ENCODE measurements at regions not wholly inside any gene's neighbourhood (a gene's known extent, or its start where the extent isn't known, plus 50 kb on each side); places are given as distances from the start of the nearest gene placed in this dataset.

DNA sequence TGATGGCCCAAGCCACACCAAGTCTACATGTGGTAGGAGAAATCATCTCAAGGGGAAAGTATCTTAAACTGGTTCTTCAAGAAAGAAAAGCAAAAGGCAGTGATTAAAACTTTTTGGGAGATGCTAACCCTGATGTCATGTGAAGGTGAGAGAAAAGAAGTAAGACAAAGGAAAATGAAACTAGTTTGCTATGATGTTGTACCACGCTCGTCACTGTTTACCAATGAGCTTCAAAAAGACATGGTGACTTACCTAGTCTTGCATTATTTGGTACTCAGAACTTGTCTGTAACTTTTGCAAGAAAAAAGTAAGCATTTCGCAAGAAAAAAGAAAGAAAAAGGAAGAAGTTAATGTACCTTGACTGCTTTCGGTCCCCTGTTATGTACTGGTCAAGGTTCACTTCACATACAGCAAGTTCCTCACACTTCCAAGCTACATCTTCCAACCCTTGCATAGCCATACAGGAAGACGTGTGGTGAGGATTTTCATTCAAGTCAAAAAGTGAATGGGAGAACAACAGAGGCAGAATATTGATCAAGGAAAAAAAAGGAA lies 739.3 kb downstream of the NR2F1-AS1 start:
- Histone ChIP-seq H3K27me3 (ENCODE audit: insufficient read depth, low read length) (no peaks in the 10 kb centered on the region), H3K36me3 (ENCODE audit: insufficient read depth, low read length) (no peaks in the 10 kb centered on the region), H3K9me3 (ENCODE audit: low read length) (no peaks in the 10 kb centered on the region), H3K4me2 (ENCODE audit: low read length) (peak overlapping the region; percentile 32; the same call in 1 of the 2 replicates), H4K20me1 (ENCODE audit: insufficient read depth, low read length) (no peaks in the 10 kb centered on the region), H2AFZ (ENCODE audit: low read length) (no peak overlapping the region), H3F3A (ENCODE audit: insufficient read depth, low read length) (no peaks in the 10 kb centered on the region), H3K9me2 (ENCODE audit: low read depth, low read length) (no peaks in the 10 kb centered on the region), H3K4me1 (ENCODE audit: insufficient read depth, low read length, severe bottlenecking) (no peaks in the 10 kb centered on the region), H3K9ac (ENCODE audit: low read length) (no peak overlapping the region), H3K27ac (ENCODE audit: low read depth, low read length, poor library complexity, severe bottlenecking) (no peak overlapping the region), H3K4me3 (ENCODE audit: low read depth, low read length, poor library complexity, severe bottlenecking) (peak overlapping the region; percentile 27), H3K79me2 (ENCODE audit: insufficient read depth, low read length) (no peaks in the 10 kb centered on the region)
- TF ChIP-seq EZH2 (IDR thresholded peaks at IDR 0.05; ENCODE audit: borderline replicate concordance, low read length): no peak
- TF ChIP-seq, protein P1, sequence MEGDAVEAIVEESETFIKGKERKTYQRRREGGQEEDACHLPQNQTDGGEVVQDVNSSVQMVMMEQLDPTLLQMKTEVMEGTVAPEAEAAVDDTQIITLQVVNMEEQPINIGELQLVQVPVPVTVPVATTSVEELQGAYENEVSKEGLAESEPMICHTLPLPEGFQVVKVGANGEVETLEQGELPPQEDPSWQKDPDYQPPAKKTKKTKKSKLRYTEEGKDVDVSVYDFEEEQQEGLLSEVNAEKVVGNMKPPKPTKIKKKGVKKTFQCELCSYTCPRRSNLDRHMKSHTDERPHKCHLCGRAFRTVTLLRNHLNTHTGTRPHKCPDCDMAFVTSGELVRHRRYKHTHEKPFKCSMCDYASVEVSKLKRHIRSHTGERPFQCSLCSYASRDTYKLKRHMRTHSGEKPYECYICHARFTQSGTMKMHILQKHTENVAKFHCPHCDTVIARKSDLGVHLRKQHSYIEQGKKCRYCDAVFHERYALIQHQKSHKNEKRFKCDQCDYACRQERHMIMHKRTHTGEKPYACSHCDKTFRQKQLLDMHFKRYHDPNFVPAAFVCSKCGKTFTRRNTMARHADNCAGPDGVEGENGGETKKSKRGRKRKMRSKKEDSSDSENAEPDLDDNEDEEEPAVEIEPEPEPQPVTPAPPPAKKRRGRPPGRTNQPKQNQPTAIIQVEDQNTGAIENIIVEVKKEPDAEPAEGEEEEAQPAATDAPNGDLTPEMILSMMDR (IDR thresholded peaks at IDR 0.05; ENCODE audit: low read length): no peak

DNA sequence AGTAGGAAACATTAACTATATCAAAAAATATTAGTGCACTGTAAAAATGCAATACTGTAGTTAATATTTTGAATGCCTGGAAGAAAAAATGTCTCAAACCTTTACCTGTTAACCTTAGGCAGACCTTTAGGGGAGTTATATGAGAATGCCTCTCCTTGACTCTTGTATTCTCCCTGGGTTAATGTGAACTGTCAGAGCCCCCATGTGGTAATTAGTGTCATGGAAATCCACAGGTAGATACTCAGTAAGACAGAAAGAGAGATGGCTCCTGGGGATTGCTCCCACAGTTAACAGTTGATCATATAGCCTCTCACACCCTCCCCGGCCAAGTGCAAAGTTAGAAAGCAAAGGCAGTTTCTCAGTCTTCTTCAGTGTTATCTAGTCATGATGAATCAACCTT lies 742.8 kb downstream of the NR2F1-AS1 start:
- TF ChIP-seq EZH2 (IDR thresholded peaks at IDR 0.05; ENCODE audit: borderline replicate concordance, low read length): no peak
- TF ChIP-seq, protein P1 (IDR thresholded peaks at IDR 0.05; ENCODE audit: low read length): peak; percentile 21; the same call in 1 of the 2 replicates
- Histone ChIP-seq H4K20me1 (ENCODE audit: insufficient read depth, low read length) (no peaks in the 10 kb centered on the region), H3K9me2 (ENCODE audit: low read depth, low read length) (no peaks in the 10 kb centered on the region), H3K27me3 (ENCODE audit: insufficient read depth, low read length) (no peaks in the 10 kb centered on the region), H3K4me1 (ENCODE audit: insufficient read depth, low read length, severe bottlenecking) (no peaks in the 10 kb centered on the region), H3K9me3 (ENCODE audit: low read length) (no peaks in the 10 kb centered on the region), H3K4me2 (ENCODE audit: low read length) (no peak overlapping the region), H3K79me2 (ENCODE audit: insufficient read depth, low read length) (no peaks in the 10 kb centered on the region), H3K36me3 (ENCODE audit: insufficient read depth, low read length) (no peaks in the 10 kb centered on the region), H3K4me3 (ENCODE audit: low read depth, low read length, poor library complexity, severe bottlenecking) (no peak overlapping the region), H3F3A (ENCODE audit: insufficient read depth, low read length) (no peaks in the 10 kb centered on the region), H3K9ac (ENCODE audit: low read length) (no peak overlapping the region), H2AFZ (ENCODE audit: low read length) (no peak overlapping the region), H3K27ac (ENCODE audit: low read depth, low read length, poor library complexity, severe bottlenecking) (no peak overlapping the region)

DNA sequence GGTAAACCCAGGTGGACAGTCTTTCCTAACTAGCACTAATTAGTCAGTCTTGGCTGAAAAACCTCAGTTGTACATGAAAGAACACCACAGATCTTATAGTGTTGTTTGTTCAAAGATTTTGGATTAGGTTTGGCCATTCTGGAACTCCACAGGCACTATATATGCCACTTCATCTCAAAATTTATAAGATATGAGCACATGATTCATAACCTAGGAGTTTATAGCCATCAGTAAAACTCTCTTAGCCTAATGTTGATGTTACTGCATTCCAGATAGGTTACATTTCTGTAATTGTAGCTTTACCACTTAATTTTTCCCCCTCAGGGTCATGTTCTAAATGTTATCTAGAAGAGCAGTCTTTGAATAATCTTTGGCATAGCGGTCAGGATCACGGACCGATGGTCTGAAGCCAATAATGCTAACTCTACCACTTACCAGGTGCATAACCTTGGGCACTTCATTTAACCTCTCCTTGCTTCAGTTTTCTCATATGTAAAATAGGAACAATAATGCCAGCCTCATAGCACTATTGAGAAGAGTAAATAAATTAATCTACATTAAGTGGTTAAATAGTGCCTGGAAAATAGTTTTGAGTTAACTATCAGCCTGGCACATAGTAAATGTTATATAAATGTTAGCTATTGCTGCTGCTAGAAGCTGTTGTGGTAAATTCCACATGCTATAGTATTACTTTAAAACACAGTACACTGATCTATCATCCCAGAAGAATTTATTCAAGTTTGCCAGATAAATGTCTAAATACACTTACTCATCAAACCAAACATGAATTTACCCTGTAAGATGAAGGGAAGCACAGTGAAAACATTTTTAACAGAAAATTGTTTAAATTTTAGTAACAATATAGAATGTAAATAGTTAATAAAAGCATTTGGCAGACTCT lies 743.9 kb downstream of the NR2F1-AS1 start:
- Histone ChIP-seq H3K4me3 (ENCODE audit: low read depth, low read length, poor library complexity, severe bottlenecking) (no peak overlapping the region), H3K4me1 (ENCODE audit: insufficient read depth, low read length, severe bottlenecking) (no peaks in the 10 kb centered on the region), H3K9ac (ENCODE audit: low read length) (no peak overlapping the region), H3K4me2 (ENCODE audit: low read length) (no peak overlapping the region), H3K27ac (ENCODE audit: low read depth, low read length, poor library complexity, severe bottlenecking) (no peak overlapping the region), H3K36me3 (ENCODE audit: insufficient read depth, low read length) (no peaks in the 10 kb centered on the region), H2AFZ (ENCODE audit: low read length) (no peak overlapping the region), H3K9me3 (ENCODE audit: low read length) (no peaks in the 10 kb centered on the region), H4K20me1 (ENCODE audit: insufficient read depth, low read length) (no peaks in the 10 kb centered on the region), H3K27me3 (ENCODE audit: insufficient read depth, low read length) (no peaks in the 10 kb centered on the region), H3F3A (ENCODE audit: insufficient read depth, low read length) (no peaks in the 10 kb centered on the region), H3K9me2 (ENCODE audit: low read depth, low read length) (no peaks in the 10 kb centered on the region), H3K79me2 (ENCODE audit: insufficient read depth, low read length) (no peaks in the 10 kb centered on the region)
- no peak for TF ChIP-seq EZH2 (IDR thresholded peaks at IDR 0.05; ENCODE audit: borderline replicate concordance, low read length)

Data from OCI-LY1 (cell line).